Muscle of leg (tissue), 3 donors: ENCODE measurements at regions not wholly inside any gene's neighbourhood (a gene's known extent, or its start where the extent isn't known, plus 50 kb on each side); places are given as distances from the start of the nearest gene placed in this dataset.
"Not testable (repeated sequence)": the region's sequence is repeated elsewhere in the genome, so short reads cannot be mapped to it uniquely, and the experiment has no call there.

Experiments used
- DNase-seq: peaks from one replicate; pipeline ENCODE4 v3.0.0; 2013
- H3K27ac ChIP-seq: one replicate; pipeline ENCODE4 v1.5.1; 2013; ENCODE audit warnings: mild to moderate bottlenecking, low read length, control low read depth
- H3K27me3 ChIP-seq: one replicate; pipeline ENCODE4 v1.6.1; 2013; ENCODE audit warnings: low read length; ENCODE audit not compliant: control insufficient read depth, insufficient read depth
- H3K36me3 ChIP-seq: one replicate; pipeline ENCODE4 v1.6.1; 2013; ENCODE audit warnings: low read length; ENCODE audit not compliant: control insufficient read depth, insufficient read depth
- H3K4me1 ChIP-seq: one replicate; pipeline ENCODE4 v1.6.1; 2013; ENCODE audit warnings: low read length; ENCODE audit not compliant: control insufficient read depth, insufficient read depth
- H3K4me3 ChIP-seq: one replicate; pipeline ENCODE4 v1.5.1; 2013; ENCODE audit warnings: low read length, control low read depth
- H3K9me3 ChIP-seq: replicated peaks from 2 replicates; pipeline ENCODE4 v1.6.1; 2013; ENCODE audit warnings: low read depth, low read length; ENCODE audit not compliant: control insufficient read depth
- WGBS: methylation state at CpG from one replicate; pipeline ENCODE4 v1.1.5; 2013; ENCODE audit warnings: missing lambda C conversion rate; ENCODE audit not compliant: insufficient coverage; 5-methylcytosine and 5-hydroxymethylcytosine counted together

- Histone ChIP-seq H3K4me1 (peaks cover 10% of the 10 kb centered on the region), H3K36me3 (no peaks in the 10 kb centered on the region), H3K27ac (no peak overlapping the region), H3K4me3 (no peak overlapping the region), H3K9me3 (no peaks in the 10 kb centered on the region), H3K27me3 (no peaks in the 10 kb centered on the region)
- no peak for DNase-seq
- 41% methylated on average over 2 of the region's 10 CpGs for WGBS
These were observed 88.8 kb upstream of the KIF5B start for GRCh38 chr10:32144817-32145688.

- 100% methylated on average over 3 of the region's 7 CpGs for WGBS
- no peak overlapping the region for H3K4me3 ChIP-seq
- peaks cover 11% of the 10 kb centered on the region for H3K4me1 ChIP-seq
- no peak overlapping the region for H3K27ac ChIP-seq
- H3K27me3 ChIP-seq: no peaks in the 10 kb centered on the region
- no peaks in the 10 kb centered on the region for H3K9me3 ChIP-seq
- no peak for DNase-seq
- H3K36me3 ChIP-seq: no peaks in the 10 kb centered on the region
These were observed 87.2 kb upstream of the KIF5B start for GRCh38 chr10:32143302-32143847.

GRCh38 chr10:32142646-32143045 is 86.4 kb upstream of the KIF5B start:
- no peak for DNase-seq
- Histone ChIP-seq H3K4me3 (no peak overlapping the region), H3K27me3 (no peaks in the 10 kb centered on the region), H3K27ac (no peak overlapping the region), H3K9me3 (no peaks in the 10 kb centered on the region), H3K4me1 (peaks cover 11% of the 10 kb centered on the region), H3K36me3 (no peaks in the 10 kb centered on the region)
- WGBS: 71% methylated on average over 1 of the region's 2 CpGs

GRCh38 chr10:32141018-32141807 is 85.0 kb upstream of the KIF5B start:
- Histone ChIP-seq H3K9me3 (no peaks in the 10 kb centered on the region), H3K27ac (peak overlapping the region; percentile 76), H3K4me1 (peaks cover 18% of the 10 kb centered on the region), H3K4me3 (no peak overlapping the region), H3K36me3 (no peaks in the 10 kb centered on the region), H3K27me3 (no peaks in the 10 kb centered on the region)
- DNase-seq: peak; percentile 43
- WGBS: 40% methylated on average over 1 of the region's 12 CpGs

- Histone ChIP-seq H3K36me3 (no peaks in the 10 kb centered on the region), H3K27me3 (no peaks in the 10 kb centered on the region), H3K9me3 (no peaks in the 10 kb centered on the region), H3K27ac (no peak overlapping the region), H3K4me1 (peaks cover 18% of the 10 kb centered on the region), H3K4me3 (no peak overlapping the region)
- 94% methylated on average over 3 of the region's 4 CpGs for WGBS
- DNase-seq: no peak
These were observed 84.2 kb upstream of the KIF5B start for GRCh38 chr10:32140403-32140802.

- Histone ChIP-seq H3K4me3 (no peak overlapping the region), H3K4me1 (peaks cover 18% of the 10 kb centered on the region), H3K27ac (peak overlapping the region; percentile 65), H3K9me3 (no peaks in the 10 kb centered on the region), H3K36me3 (no peaks in the 10 kb centered on the region), H3K27me3 (no peaks in the 10 kb centered on the region)
- 24% methylated on average over 6 of the region's 12 CpGs for WGBS
- peak; percentile 76 for DNase-seq
These were observed 83.2 kb upstream of the KIF5B start for GRCh38 chr10:32139223-32140073.

- H3K27ac ChIP-seq: peak overlapping the region; percentile 13
- peak; percentile 38 for DNase-seq
- 55% methylated on average over 5 of the region's 7 CpGs for WGBS
- H3K4me1 ChIP-seq: peaks cover 18% of the 10 kb centered on the region
- H3K27me3 ChIP-seq, H3K4me3 ChIP-seq, H3K9me3 ChIP-seq, H3K36me3 ChIP-seq: not testable (repeated sequence)
These were observed 80.7 kb upstream of the KIF5B start for GRCh38 chr10:32136927-32137326.

- not testable (repeated sequence) for H3K27me3 ChIP-seq, H3K36me3 ChIP-seq, DNase-seq, H3K9me3 ChIP-seq, H3K27ac ChIP-seq, H3K4me3 ChIP-seq
- 80% methylated on average over 5 of the region's 5 CpGs for WGBS
- H3K4me1 ChIP-seq: peaks cover 18% of the 10 kb centered on the region
These were observed 79.6 kb upstream of the KIF5B start for GRCh38 chr10:32135796-32136195.

GRCh38 chr10:32132357-32132946 is 76.2 kb upstream of the KIF5B start:
- Histone ChIP-seq H3K4me3 (no peak overlapping the region), H3K27ac (no peak overlapping the region), H3K36me3 (no peaks in the 10 kb centered on the region), H3K4me1 (peaks cover 7% of the 10 kb centered on the region), H3K27me3 (no peaks in the 10 kb centered on the region), H3K9me3 (no peaks in the 10 kb centered on the region)
- WGBS: 91% methylated on average over 3 of the region's 7 CpGs
- no peak for DNase-seq
